ENCODE measurements at regions not wholly inside any gene's neighbourhood (a gene's known extent, or its start where the extent isn't known, plus 50 kb on each side); places are given as distances from the start of the nearest gene placed in this dataset.

GRCh38 chr4:83768146-83768545 is 232.2 kb downstream of the GPAT3 start:
- H3K27me3 Mint-ChIP-seq (ENCODE audit: unreplicated experiment): peaks cover 39% of the 10 kb centered on the region
- no peak for TF ChIP-seq CTCF (IDR thresholded peaks at IDR 0.05)
- H3K9me3 Mint-ChIP-seq (ENCODE audit: unreplicated experiment): no peaks in the 10 kb centered on the region
- DNase-seq (ENCODE audit: extremely low spot score, unreplicated experiment): no peak
- no peak overlapping the region for H3K4me3 Mint-ChIP-seq (ENCODE audit: unreplicated experiment)
- no peak overlapping the region for H3K27ac Mint-ChIP-seq (ENCODE audit: unreplicated experiment)
- H3K4me1 Mint-ChIP-seq (ENCODE audit: unreplicated experiment): no peaks in the 10 kb centered on the region
- no peaks in the 10 kb centered on the region for H3K36me3 Mint-ChIP-seq (ENCODE audit: unreplicated experiment)

GRCh38 chr4:83767067-83767466 is 231.2 kb downstream of the GPAT3 start:
- TF ChIP-seq CTCF (IDR thresholded peaks at IDR 0.05): no peak
- no peaks in the 10 kb centered on the region for H3K4me1 Mint-ChIP-seq (ENCODE audit: unreplicated experiment)
- H3K36me3 Mint-ChIP-seq (ENCODE audit: unreplicated experiment): no peaks in the 10 kb centered on the region
- no peak overlapping the region for H3K27ac Mint-ChIP-seq (ENCODE audit: unreplicated experiment)
- peaks cover 39% of the 10 kb centered on the region for H3K27me3 Mint-ChIP-seq (ENCODE audit: unreplicated experiment)
- DNase-seq (ENCODE audit: extremely low spot score, unreplicated experiment): no peak
- no peaks in the 10 kb centered on the region for H3K9me3 Mint-ChIP-seq (ENCODE audit: unreplicated experiment)
- no peak overlapping the region for H3K4me3 Mint-ChIP-seq (ENCODE audit: unreplicated experiment)

GRCh38 chr4:83759611-83760010 is 223.7 kb downstream of the GPAT3 start:
- Mint-ChIP-seq H3K9me3 (ENCODE audit: unreplicated experiment) (no peaks in the 10 kb centered on the region), H3K27me3 (ENCODE audit: unreplicated experiment) (peaks cover 32% of the 10 kb centered on the region), H3K4me1 (ENCODE audit: unreplicated experiment) (no peaks in the 10 kb centered on the region), H3K4me3 (ENCODE audit: unreplicated experiment) (no peak overlapping the region), H3K36me3 (ENCODE audit: unreplicated experiment) (no peaks in the 10 kb centered on the region), H3K27ac (ENCODE audit: unreplicated experiment) (no peak overlapping the region)
- DNase-seq (ENCODE audit: extremely low spot score, unreplicated experiment): no peak
- no peak for TF ChIP-seq CTCF (IDR thresholded peaks at IDR 0.05)

GRCh38 chr4:83758285-83758684 is 222.4 kb downstream of the GPAT3 start:
- TF ChIP-seq CTCF (IDR thresholded peaks at IDR 0.05): no peak
- H3K9me3 Mint-ChIP-seq (ENCODE audit: unreplicated experiment): no peaks in the 10 kb centered on the region
- H3K36me3 Mint-ChIP-seq (ENCODE audit: unreplicated experiment): no peaks in the 10 kb centered on the region
- H3K4me1 Mint-ChIP-seq (ENCODE audit: unreplicated experiment): no peaks in the 10 kb centered on the region
- peaks cover 30% of the 10 kb centered on the region for H3K27me3 Mint-ChIP-seq (ENCODE audit: unreplicated experiment)
- H3K4me3 Mint-ChIP-seq (ENCODE audit: unreplicated experiment): no peak overlapping the region
- H3K27ac Mint-ChIP-seq (ENCODE audit: unreplicated experiment): no peak overlapping the region
- no peak for DNase-seq (ENCODE audit: extremely low spot score, unreplicated experiment)

- H3K36me3 Mint-ChIP-seq (ENCODE audit: unreplicated experiment): no peaks in the 10 kb centered on the region
- H3K27ac Mint-ChIP-seq (ENCODE audit: unreplicated experiment): no peak overlapping the region
- H3K9me3 Mint-ChIP-seq (ENCODE audit: unreplicated experiment): no peaks in the 10 kb centered on the region
- H3K4me3 Mint-ChIP-seq (ENCODE audit: unreplicated experiment): no peak overlapping the region
- no peaks in the 10 kb centered on the region for H3K4me1 Mint-ChIP-seq (ENCODE audit: unreplicated experiment)
- peaks cover 30% of the 10 kb centered on the region for H3K27me3 Mint-ChIP-seq (ENCODE audit: unreplicated experiment)
- DNase-seq (ENCODE audit: extremely low spot score, unreplicated experiment): no peak
- TF ChIP-seq CTCF (IDR thresholded peaks at IDR 0.05): no peak
Measured at GRCh38 chr4:83757121-83757621, 221.3 kb downstream of the GPAT3 start.
